ES-I3 (cell line): ENCODE measurements at regions not wholly inside any gene's neighbourhood (a gene's known extent, or its start where the extent isn't known, plus 50 kb on each side); places are given as distances from the start of the nearest gene placed in this dataset.

Source experiments
- H3K36me3 ChIP-seq: 2 replicates; pipeline ENCODE4 v1.6.1; 2013; ENCODE audit warnings: mild to moderate bottlenecking, low read length, control low read depth, moderate library complexity; ENCODE audit not compliant: insufficient read depth
- H3K4me1 ChIP-seq: 2 replicates; pipeline ENCODE4 v1.6.1; 2013; ENCODE audit warnings: mild to moderate bottlenecking, control low read depth, low read length; ENCODE audit not compliant: insufficient read depth
- H3K9ac ChIP-seq: 2 replicates; pipeline ENCODE4 v1.6.1; 2013; ENCODE audit warnings: low read depth, mild to moderate bottlenecking, low read length, moderate library complexity
- H3K9me3 ChIP-seq: 2 replicates; pipeline ENCODE4 v1.6.1; 2013; ENCODE audit warnings: mild to moderate bottlenecking, low read length, moderate library complexity; ENCODE audit not compliant: control insufficient read depth, insufficient read depth

DNA sequence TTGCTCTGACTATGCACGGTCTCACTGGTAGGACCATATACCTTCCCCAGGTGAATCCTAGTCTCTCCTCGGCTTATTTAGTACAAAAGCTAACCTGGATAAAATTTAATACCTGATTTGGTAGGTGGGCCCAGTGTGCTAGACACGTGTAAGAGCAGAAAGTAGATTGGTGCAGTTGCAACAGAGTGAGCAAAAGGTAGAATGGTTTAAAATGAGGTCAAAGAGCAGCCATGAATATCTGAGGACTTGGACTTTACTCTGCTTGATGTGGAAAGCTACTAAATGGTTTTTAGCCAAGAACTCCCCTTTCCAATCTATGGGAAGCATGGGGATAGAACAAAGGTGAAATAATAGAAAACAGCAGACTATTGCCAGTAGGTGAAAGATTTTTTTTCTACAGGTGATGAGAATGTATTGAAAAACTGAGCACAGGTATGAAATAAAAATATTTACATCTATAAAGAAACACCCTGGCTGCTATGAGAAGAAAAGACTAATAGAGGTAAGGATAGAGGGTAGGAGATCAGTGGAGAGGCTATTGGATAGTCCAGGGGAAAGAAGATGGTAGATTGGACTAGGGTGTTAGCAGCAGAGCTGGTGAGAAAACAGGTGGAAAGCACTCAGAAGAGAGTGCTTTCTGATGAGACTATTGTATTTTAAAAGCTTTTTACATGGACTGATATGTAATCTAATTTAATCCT, 61.3 kb upstream of the BCL9 start:
- H3K9me3 ChIP-seq = no peaks in the 10 kb centered on the region
- no peaks in the 10 kb centered on the region for H3K36me3 ChIP-seq
- no peak overlapping the region for H3K9ac ChIP-seq
- H3K4me1 ChIP-seq = no peaks in the 10 kb centered on the region

DNA sequence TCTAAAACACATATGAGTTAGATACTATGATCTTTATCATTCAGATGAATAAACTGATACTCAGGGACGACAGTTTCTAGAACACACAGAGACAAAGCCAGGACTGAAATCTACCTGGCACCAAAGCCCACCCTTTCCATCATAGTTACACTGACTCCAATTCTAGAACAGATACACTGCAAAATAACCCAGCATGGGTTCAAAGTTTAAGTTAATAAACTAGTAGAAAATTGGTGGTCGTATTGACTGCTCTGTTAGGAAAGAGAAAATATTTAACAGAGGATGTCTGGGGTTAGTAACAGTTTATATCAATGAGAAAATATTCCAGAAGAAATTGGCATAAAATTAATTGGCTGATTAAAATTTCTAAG, 60.8 kb upstream of the BCL9 start:
- no peaks in the 10 kb centered on the region for H3K36me3 ChIP-seq
- no peaks in the 10 kb centered on the region for H3K9me3 ChIP-seq
- no peaks in the 10 kb centered on the region for H3K4me1 ChIP-seq
- no peak overlapping the region for H3K9ac ChIP-seq

DNA sequence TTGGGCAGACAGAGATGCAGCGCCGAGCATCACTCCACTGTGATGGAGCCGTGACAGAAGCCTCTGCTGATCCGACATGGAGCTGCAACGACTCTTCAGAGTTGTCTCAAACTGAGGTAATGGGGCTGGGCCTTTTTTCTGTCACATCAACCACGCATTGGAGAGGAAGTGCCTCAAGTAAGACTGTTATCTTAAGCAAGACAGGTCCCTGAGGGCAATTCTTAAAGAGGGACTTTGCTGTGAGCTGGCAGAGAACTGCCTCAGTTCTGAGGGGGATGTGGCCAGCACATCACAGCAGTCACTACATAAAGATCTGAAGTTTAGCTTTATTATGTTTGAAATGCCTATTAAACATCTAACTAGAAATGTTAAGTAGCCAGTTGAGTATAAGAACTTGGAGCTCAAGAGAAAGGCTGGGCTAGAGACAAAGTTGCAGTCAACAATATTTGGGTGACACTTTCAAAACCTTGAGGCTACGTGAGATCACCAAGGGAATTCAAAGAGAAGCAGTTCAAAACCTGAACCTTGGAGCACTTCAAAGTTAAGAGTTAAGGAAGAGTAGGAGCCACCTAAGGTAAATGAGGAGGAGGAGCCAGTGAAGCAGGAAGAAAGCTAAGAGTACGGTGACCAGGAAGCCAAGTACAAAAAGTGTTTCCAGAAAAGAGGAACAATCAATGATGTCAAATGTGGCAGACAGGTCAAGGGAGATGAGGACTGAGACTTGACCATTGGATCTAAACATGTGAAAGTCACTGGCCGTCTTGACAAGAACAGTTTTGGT, 54.2 kb upstream of the BCL9 start:
- Histone ChIP-seq H3K4me1 (no peaks in the 10 kb centered on the region), H3K36me3 (no peaks in the 10 kb centered on the region), H3K9me3 (no peaks in the 10 kb centered on the region), H3K9ac (no peak overlapping the region)

DNA sequence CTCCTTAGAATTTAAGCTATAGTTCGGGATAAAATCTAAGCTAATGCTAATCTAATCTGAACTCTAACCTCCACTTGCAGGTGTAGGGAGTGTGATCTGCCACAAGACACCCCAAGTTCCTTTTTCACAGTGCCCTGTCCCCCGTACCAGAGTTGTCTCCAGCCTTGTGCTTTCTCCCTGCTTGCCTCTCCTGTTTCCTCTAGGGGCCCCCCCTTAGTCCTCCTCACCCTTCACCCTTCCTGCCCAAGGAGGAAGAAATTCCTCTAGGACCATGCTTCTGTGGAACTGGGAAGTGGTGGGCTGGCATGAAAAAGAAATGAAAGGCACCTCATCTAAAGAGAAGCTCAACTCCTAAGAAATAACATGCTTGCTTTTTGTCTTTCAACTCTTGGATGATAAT, 50.2 kb upstream of the BCL9 start:
- H3K36me3 ChIP-seq = no peaks in the 10 kb centered on the region
- no peaks in the 10 kb centered on the region for H3K4me1 ChIP-seq
- no peak overlapping the region for H3K9ac ChIP-seq
- no peaks in the 10 kb centered on the region for H3K9me3 ChIP-seq
